PC-3 (cell line): ENCODE measurements at regions not wholly inside any gene's neighbourhood (a gene's known extent, or its start where the extent isn't known, plus 50 kb on each side); places are given as distances from the start of the nearest gene placed in this dataset.

Experiments
- ATAC-seq: fragments of 200-7000 bp; cut with Tn5 transposase; 2 replicates; pipeline ENCODE4 v1.9.1; 2020; ENCODE audit warnings: mild to moderate bottlenecking, moderate library complexity
- BruUV-seq: library from RNA; stranded (reverse); fragments of 400-500 nt; replicated peaks from 2 replicates; lab custom pipeline; 2021; lab: Mats Ljungman, UMichigan
- CTCF ChIA-PET: fragments of 300-600 bp; sonication (Branson Sonifier 250); formaldehyde crosslinking; loops from one replicate; lab custom pipeline; 2022; ENCODE audit warnings: antibody characterized with exemption; lab: Charles Lee
- POLR2A ChIA-PET: fragments of 300-600 bp; sonication (Branson Sonifier 250); formaldehyde crosslinking; loops from one replicate; lab custom pipeline; 2022; ENCODE audit warnings: antibody characterized with exemption; ENCODE audit not compliant: unreplicated experiment; lab: Charles Lee
- DNase-seq: peaks from one replicate; pipeline ENCODE4 v3.0.0-alpha.2; 2015
- H2AFZ ChIP-seq: fragments of 300-600 bp; sonication (generic); 2 replicates; pipeline ENCODE4 v1.6.0; 2016; ENCODE audit warnings: antibody characterized with exemption, low read length
- H3F3A ChIP-seq: fragments of 300-600 bp; sonication (generic); one replicate; pipeline ENCODE4 v1.6.0; 2017; ENCODE audit warnings: antibody characterized with exemption, low read length, control low read depth, mild to moderate bottlenecking; ENCODE audit not compliant: unreplicated experiment
- H3K27ac ChIP-seq: fragments of 300-600 bp; sonication (generic); 2 replicates; pipeline ENCODE4 v1.5.1; 2016; ENCODE audit warnings: mild to moderate bottlenecking, low read length
- H3K27me3 ChIP-seq: fragments of 300-600 bp; sonication (generic); 2 replicates; pipeline ENCODE4 v1.6.1; 2016; ENCODE audit warnings: low read length, mixed read lengths
- H3K36me3 ChIP-seq: fragments of 300-600 bp; sonication (generic); 2 replicates; pipeline ENCODE4 v1.6.1; 2016; ENCODE audit warnings: low read depth, mixed run types, low read length, mixed read lengths
- H3K4me1 ChIP-seq: fragments of 300-600 bp; sonication (generic); 2 replicates; pipeline ENCODE4 v1.5.1; 2016; ENCODE audit warnings: low read length; ENCODE audit not compliant: insufficient read depth
- H3K4me2 ChIP-seq: fragments of 300-600 bp; sonication (generic); 2 replicates; pipeline ENCODE4 v1.6.0; 2016; ENCODE audit warnings: low read length
- H3K4me3 ChIP-seq: fragments of 300-600 bp; sonication (generic); 2 replicates; pipeline ENCODE4 v1.5.1; 2016; ENCODE audit warnings: mild to moderate bottlenecking, low read length, mixed read lengths
- H3K79me2 ChIP-seq: fragments of 300-600 bp; sonication (generic); 2 replicates; pipeline ENCODE4 v1.6.1; 2017; ENCODE audit warnings: low read length, mixed read lengths
- H3K9ac ChIP-seq: fragments of 300-600 bp; sonication (generic); 2 replicates; pipeline ENCODE4 v1.6.0; 2016; ENCODE audit warnings: mild to moderate bottlenecking, low read length
- H3K9me2 ChIP-seq: fragments of 300-600 bp; sonication (generic); replicated peaks from 2 replicates; pipeline ENCODE4 v1.6.1; 2016; ENCODE audit warnings: mixed run types, low read length, mixed read lengths
- H3K9me3 ChIP-seq: fragments of 300-600 bp; sonication (generic); 2 replicates; pipeline ENCODE4 v1.6.1; 2016; ENCODE audit warnings: low read length, mixed read lengths
- H4K20me1 ChIP-seq: fragments of 300-600 bp; sonication (generic); 2 replicates; pipeline ENCODE4 v1.6.1; 2016; ENCODE audit warnings: low read length, mixed read lengths
- EZH2 ChIP-seq: fragments of 300-600 bp; sonication (generic); IDR thresholded peaks from one replicate; pipeline ENCODE4 v1.6.1; 2017; ENCODE audit warnings: antibody characterized with exemption, mild to moderate bottlenecking, low read length; ENCODE audit not compliant: unreplicated experiment
- EZH2phosphoT487 ChIP-seq: fragments of 300-600 bp; sonication (generic); IDR thresholded peaks from 2 replicates; pipeline ENCODE4 v1.6.1; 2018; ENCODE audit warnings: mild to moderate bottlenecking, antibody characterized with exemption, low read length, borderline replicate concordance
- intact Hi-C: fragments of 100-400 bp; cut with micrococcal nuclease; formaldehyde crosslinking; loops from 2 replicates; pipeline ENCODE4 v1.9.0; 2023
- TF ChIP-seq, protein P1 (sequence below): fragments of 300-600 bp; sonication (generic); conservative IDR thresholded peaks from 2 replicates; pipeline ENCODE4 v1.5.1; 2017; ENCODE audit warnings: antibody characterized with exemption, low read depth, mild to moderate bottlenecking, low read length

- Histone ChIP-seq H3F3A (no peaks in the 10 kb centered on the region), H3K36me3 (no peaks in the 10 kb centered on the region), H3K9me2 (no peaks in the 10 kb centered on the region), H3K27me3 (no peaks in the 10 kb centered on the region), H3K9ac (no peak overlapping the region), H2AFZ (no peak overlapping the region), H3K79me2 (no peaks in the 10 kb centered on the region), H3K9me3 (no peaks in the 10 kb centered on the region), H3K4me1 (peaks cover 4% of the 10 kb centered on the region; the same call in 1 of the 2 replicates), H3K4me2 (no peak overlapping the region), H3K27ac (no peak overlapping the region), H3K4me3 (no peak overlapping the region), H4K20me1 (no peaks in the 10 kb centered on the region)
- POLR2A ChIA-PET = no interaction called here
- intact Hi-C loops = loop anchor here (2.0 kb wide), 1 partner anchor 287 kb away; no protein-coding TSS in a partner anchor
- no peak for TF ChIP-seq EZH2
- no peak for TF ChIP-seq EZH2phosphoT487
- TF ChIP-seq, protein P1, sequence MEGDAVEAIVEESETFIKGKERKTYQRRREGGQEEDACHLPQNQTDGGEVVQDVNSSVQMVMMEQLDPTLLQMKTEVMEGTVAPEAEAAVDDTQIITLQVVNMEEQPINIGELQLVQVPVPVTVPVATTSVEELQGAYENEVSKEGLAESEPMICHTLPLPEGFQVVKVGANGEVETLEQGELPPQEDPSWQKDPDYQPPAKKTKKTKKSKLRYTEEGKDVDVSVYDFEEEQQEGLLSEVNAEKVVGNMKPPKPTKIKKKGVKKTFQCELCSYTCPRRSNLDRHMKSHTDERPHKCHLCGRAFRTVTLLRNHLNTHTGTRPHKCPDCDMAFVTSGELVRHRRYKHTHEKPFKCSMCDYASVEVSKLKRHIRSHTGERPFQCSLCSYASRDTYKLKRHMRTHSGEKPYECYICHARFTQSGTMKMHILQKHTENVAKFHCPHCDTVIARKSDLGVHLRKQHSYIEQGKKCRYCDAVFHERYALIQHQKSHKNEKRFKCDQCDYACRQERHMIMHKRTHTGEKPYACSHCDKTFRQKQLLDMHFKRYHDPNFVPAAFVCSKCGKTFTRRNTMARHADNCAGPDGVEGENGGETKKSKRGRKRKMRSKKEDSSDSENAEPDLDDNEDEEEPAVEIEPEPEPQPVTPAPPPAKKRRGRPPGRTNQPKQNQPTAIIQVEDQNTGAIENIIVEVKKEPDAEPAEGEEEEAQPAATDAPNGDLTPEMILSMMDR = no peak
- CTCF ChIA-PET = no interaction called here
- ATAC-seq = no peak
- BruUV-seq = no TSS peak
- DNase-seq = no peak
Observed at GRCh38 chr17:413706-414380, 61.2 kb upstream of the RPH3AL start.

GRCh38 chr17:413016-413350 is 60.4 kb upstream of the RPH3AL start:
- DNase-seq (no peak), ATAC-seq (no peak)
- H3K36me3 ChIP-seq = no peaks in the 10 kb centered on the region
- H4K20me1 ChIP-seq = no peaks in the 10 kb centered on the region
- H3K9me3 ChIP-seq = no peaks in the 10 kb centered on the region
- no peak overlapping the region for H3K27ac ChIP-seq
- H3K9ac ChIP-seq = no peak overlapping the region
- POLR2A ChIA-PET = no interaction called here
- no peak overlapping the region for H3K4me2 ChIP-seq
- H3K4me1 ChIP-seq = peaks cover 4% of the 10 kb centered on the region; the same call in 1 of the 2 replicates
- CTCF ChIA-PET = interaction anchor here (1.3 kb wide), 1 partner anchor 287 kb away, joined by 32 read pairs; no protein-coding TSS in a partner anchor
- intact Hi-C loops = loop anchor here (2.0 kb wide), 1 partner anchor 288 kb away; no protein-coding TSS in a partner anchor
- H3K9me2 ChIP-seq = no peaks in the 10 kb centered on the region
- no peak overlapping the region for H3K4me3 ChIP-seq
- H3K79me2 ChIP-seq = no peaks in the 10 kb centered on the region
- no peak overlapping the region for H2AFZ ChIP-seq
- TF ChIP-seq, protein P1 = no peak
- no peak for TF ChIP-seq EZH2phosphoT487
- TF ChIP-seq EZH2 = no peak
- H3K27me3 ChIP-seq = no peaks in the 10 kb centered on the region
- BruUV-seq = no TSS peak
- no peaks in the 10 kb centered on the region for H3F3A ChIP-seq
